ENCODE measurements at regions not wholly inside any gene's neighbourhood (a gene's known extent, or its start where the extent isn't known, plus 50 kb on each side); places are given as distances from the start of the nearest gene placed in this dataset.

DNA sequence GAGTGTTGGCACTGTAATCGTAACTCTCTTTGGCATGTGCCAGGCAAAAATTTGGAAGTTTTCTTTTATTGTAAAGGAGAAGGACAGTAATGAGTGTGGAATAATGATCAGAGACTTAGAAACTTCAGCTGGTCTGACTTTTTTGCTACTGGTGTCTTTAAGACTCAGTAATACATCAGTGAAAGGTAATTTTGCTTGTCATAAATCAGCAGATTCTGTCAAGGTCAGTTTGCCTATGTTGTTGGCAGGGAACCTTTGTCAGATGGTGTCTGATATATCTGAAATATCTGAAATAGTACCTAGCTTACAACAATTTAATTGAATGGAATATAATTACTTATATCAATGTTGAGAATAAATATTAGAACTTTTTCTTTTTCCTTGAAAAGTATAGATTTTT is 516.9 kb downstream of the LRFN5 start:
- Histone ChIP-seq H3K27ac (ENCODE audit: low read depth, low read length) (no peak overlapping the region), H3K9ac (ENCODE audit: low read depth, low read length) (no peak overlapping the region), H3K36me3 (ENCODE audit: control insufficient read depth, insufficient read depth, low read length) (no peaks in the 10 kb centered on the region), H3K4me1 (ENCODE audit: control insufficient read depth, insufficient read depth, low read length) (no peaks in the 10 kb centered on the region), H3K27me3 (ENCODE audit: control insufficient read depth, insufficient read depth, low read length) (no peaks in the 10 kb centered on the region), H3K4me3 (ENCODE audit: low read depth, low read length) (no peak overlapping the region), H3K9me3 (ENCODE audit: control insufficient read depth, insufficient read depth, low read length) (no peaks in the 10 kb centered on the region)

DNA sequence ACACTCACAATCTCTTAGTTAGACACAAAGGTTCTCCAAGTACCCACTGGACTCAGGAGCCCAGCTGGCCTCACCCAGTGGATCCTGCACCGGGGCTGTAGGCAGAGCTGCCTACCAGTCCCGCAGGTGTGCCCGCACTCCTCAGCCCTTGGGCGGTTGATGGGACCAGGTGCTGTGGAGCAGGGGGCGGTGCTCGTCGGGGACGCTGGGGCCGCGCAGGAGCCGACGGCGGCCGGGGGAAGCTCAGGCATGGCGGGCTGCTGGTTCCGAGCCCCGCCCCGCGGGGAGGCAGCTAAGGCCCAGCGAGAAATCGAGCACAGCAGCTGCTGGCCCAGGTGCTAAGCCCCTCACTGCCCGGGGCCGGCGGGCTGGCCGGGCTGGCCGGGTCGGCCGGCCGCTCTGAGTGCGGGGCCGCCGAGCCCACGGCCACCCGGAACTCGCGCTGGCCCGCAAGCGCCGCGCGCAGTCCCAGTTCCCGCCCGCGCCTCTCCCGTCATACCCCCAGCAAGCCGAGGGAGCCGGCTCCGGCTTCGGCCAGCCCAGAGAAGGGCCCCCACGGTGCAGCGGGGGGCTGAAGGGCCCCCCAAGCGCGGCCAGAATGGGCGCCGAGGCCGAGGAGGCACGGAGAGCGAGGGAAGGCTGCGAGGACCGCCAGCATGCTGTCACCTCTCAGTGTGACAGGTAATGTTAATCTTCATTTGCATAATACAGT is 506.8 kb downstream of the LRFN5 start:
- Histone ChIP-seq H3K4me3 (ENCODE audit: low read depth, low read length) (no peak overlapping the region), H3K27ac (ENCODE audit: low read depth, low read length) (no peak overlapping the region), H3K36me3 (ENCODE audit: control insufficient read depth, insufficient read depth, low read length) (no peaks in the 10 kb centered on the region), H3K4me1 (ENCODE audit: control insufficient read depth, insufficient read depth, low read length) (no peaks in the 10 kb centered on the region), H3K9me3 (ENCODE audit: control insufficient read depth, insufficient read depth, low read length) (peaks cover 7% of the 10 kb centered on the region; the same call in 1 of the 2 replicates), H3K27me3 (ENCODE audit: control insufficient read depth, insufficient read depth, low read length) (no peaks in the 10 kb centered on the region), H3K9ac (ENCODE audit: low read depth, low read length) (no peak overlapping the region)

DNA sequence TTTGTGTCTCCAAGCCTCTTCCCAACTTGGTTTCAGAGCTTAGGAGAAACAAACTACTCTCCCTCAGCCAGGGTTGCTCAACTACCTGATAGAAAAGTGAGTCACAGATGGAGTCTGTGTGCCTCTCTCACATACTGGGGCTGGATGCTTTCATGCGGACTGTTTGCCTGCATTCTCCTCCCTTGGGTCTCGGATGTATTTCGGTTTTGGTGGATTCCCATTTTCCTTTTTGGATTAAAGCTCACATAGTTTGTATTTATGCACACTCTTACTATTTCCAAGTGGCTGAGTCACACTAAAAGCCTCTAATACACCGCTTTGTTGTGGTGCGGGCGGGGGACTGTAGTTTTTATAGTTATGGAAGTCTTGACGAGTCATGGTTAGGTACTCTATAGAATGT is 505.4 kb downstream of the LRFN5 start:
- Histone ChIP-seq H3K27me3 (ENCODE audit: control insufficient read depth, insufficient read depth, low read length) (no peaks in the 10 kb centered on the region), H3K4me3 (ENCODE audit: low read depth, low read length) (no peak overlapping the region), H3K4me1 (ENCODE audit: control insufficient read depth, insufficient read depth, low read length) (no peaks in the 10 kb centered on the region), H3K9me3 (ENCODE audit: control insufficient read depth, insufficient read depth, low read length) (peaks cover 7% of the 10 kb centered on the region; the same call in 1 of the 2 replicates), H3K9ac (ENCODE audit: low read depth, low read length) (no peak overlapping the region), H3K27ac (ENCODE audit: low read depth, low read length) (no peak overlapping the region), H3K36me3 (ENCODE audit: control insufficient read depth, insufficient read depth, low read length) (no peaks in the 10 kb centered on the region)

DNA sequence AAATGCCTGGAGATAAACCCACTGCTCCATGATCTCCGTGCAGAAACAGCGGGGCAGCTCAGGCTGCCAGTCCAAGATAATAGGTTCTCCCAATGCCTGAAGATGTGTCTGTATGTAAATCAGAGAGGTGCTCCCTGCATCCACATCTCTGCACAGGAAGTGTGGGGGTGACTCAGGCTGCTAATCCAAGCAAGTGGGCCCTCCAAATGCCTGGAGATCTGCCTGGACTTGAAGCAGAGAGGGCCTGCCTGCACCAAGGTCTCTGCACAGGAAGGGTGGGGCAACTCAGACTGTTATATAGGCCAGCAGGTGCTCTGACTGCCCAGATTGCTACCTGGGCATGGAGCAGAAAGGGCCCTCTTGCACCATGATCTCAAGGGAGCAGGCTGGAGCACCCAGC is 504.7 kb downstream of the LRFN5 start:
- Histone ChIP-seq H3K9ac (ENCODE audit: low read depth, low read length) (no peak overlapping the region), H3K4me1 (ENCODE audit: control insufficient read depth, insufficient read depth, low read length) (no peaks in the 10 kb centered on the region), H3K9me3 (ENCODE audit: control insufficient read depth, insufficient read depth, low read length) (peaks cover 7% of the 10 kb centered on the region; the same call in 1 of the 2 replicates), H3K36me3 (ENCODE audit: control insufficient read depth, insufficient read depth, low read length) (no peaks in the 10 kb centered on the region), H3K27ac (ENCODE audit: low read depth, low read length) (no peak overlapping the region), H3K4me3 (ENCODE audit: low read depth, low read length) (no peak overlapping the region), H3K27me3 (ENCODE audit: control insufficient read depth, insufficient read depth, low read length) (no peaks in the 10 kb centered on the region)

DNA sequence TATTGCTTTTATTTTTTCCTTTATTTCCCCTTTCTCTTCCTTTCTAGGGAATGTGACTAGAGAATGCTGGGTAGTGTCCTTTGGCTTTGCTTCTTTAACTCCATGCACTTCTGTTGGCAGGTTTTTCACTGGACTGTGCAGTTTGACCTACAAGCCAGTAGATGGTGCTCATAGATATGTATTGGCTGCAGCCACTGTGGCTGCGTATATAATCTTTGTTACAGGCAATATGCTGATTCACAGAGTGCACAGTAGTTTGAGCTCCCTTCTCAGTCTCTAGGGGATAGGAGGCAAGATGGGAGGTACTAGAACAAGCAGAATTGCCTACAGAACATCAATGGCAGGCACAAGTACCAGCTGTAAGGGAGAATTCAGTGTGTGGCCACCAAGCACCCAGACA is 503.5 kb downstream of the LRFN5 start:
- H3K27me3 ChIP-seq (ENCODE audit: control insufficient read depth, insufficient read depth, low read length), result no peaks in the 10 kb centered on the region
- H3K9ac ChIP-seq (ENCODE audit: low read depth, low read length), result no peak overlapping the region
- no peaks in the 10 kb centered on the region for H3K4me1 ChIP-seq (ENCODE audit: control insufficient read depth, insufficient read depth, low read length)
- H3K27ac ChIP-seq (ENCODE audit: low read depth, low read length), result no peak overlapping the region
- H3K4me3 ChIP-seq (ENCODE audit: low read depth, low read length), result no peak overlapping the region
- H3K36me3 ChIP-seq (ENCODE audit: control insufficient read depth, insufficient read depth, low read length), result no peaks in the 10 kb centered on the region
- peaks cover 7% of the 10 kb centered on the region; the same call in 1 of the 2 replicates for H3K9me3 ChIP-seq (ENCODE audit: control insufficient read depth, insufficient read depth, low read length)

DNA sequence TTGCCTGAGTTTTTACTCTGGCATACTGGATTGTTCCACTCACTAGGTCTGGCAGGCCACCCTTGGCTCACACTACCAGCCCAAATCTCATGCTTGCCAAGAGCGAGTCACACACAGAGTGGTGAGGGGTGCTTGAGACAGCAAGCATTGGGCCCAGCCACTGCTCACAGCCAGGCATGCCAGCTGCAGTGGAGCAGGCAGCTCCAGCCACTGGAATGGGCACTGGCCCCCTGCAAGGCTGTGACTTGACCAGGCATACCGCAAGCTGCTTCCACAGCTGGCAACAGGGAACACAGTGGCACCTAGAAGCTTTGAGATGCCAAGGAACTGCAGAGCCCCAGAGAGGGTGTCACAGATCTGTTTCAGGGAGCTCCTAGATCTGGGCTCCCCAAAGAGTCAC is 488.5 kb downstream of the LRFN5 start:
- Histone ChIP-seq H3K27ac (ENCODE audit: low read depth, low read length) (no peak overlapping the region), H3K9me3 (ENCODE audit: control insufficient read depth, insufficient read depth, low read length) (no peaks in the 10 kb centered on the region), H3K27me3 (ENCODE audit: control insufficient read depth, insufficient read depth, low read length) (no peaks in the 10 kb centered on the region), H3K4me1 (ENCODE audit: control insufficient read depth, insufficient read depth, low read length) (no peaks in the 10 kb centered on the region), H3K9ac (ENCODE audit: low read depth, low read length) (no peak overlapping the region), H3K4me3 (ENCODE audit: low read depth, low read length) (no peak overlapping the region), H3K36me3 (ENCODE audit: control insufficient read depth, insufficient read depth, low read length) (no peaks in the 10 kb centered on the region)

DNA sequence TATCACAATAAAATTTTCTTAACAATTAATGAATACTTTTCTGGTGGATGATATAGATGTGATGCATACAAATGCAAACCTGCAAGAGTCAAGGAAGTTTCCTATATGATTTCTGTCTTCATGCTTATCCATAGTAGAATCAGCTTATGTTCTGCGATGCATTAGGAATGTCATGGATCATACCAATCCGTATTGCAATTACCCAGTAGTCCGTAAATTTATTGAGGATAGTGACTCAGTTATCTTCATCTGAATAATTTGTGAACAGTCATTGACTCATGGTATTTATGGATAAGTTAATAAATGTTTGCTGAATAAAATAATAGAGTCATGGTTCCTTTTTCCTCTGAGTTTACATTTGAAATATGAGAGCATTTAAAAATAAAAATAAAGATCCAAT is 483.4 kb downstream of the LRFN5 start:
- no peak overlapping the region for H3K9ac ChIP-seq (ENCODE audit: low read depth, low read length)
- no peak overlapping the region for H3K4me3 ChIP-seq (ENCODE audit: low read depth, low read length)
- no peaks in the 10 kb centered on the region for H3K4me1 ChIP-seq (ENCODE audit: control insufficient read depth, insufficient read depth, low read length)
- no peaks in the 10 kb centered on the region for H3K9me3 ChIP-seq (ENCODE audit: control insufficient read depth, insufficient read depth, low read length)
- no peaks in the 10 kb centered on the region for H3K36me3 ChIP-seq (ENCODE audit: control insufficient read depth, insufficient read depth, low read length)
- no peak overlapping the region for H3K27ac ChIP-seq (ENCODE audit: low read depth, low read length)
- H3K27me3 ChIP-seq (ENCODE audit: control insufficient read depth, insufficient read depth, low read length), result no peaks in the 10 kb centered on the region

DNA sequence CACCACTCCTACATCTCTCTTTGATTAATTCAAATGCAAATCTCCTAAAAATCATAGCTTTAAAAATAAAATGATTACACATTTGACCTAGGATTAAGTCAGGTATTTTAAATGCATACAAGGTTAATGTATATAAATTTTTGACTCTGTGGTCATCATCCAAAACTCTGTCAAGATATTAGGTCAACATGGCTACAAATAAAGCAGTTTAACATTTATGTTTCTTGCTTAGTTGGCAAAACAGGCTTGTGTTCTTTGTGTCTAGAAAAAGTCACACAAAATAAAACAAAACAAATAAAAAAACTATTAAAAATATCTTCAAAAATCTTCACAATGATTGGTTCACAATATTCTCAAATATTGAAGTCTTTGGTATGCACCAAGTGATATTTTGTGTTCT is 473.2 kb downstream of the LRFN5 start:
- Histone ChIP-seq H3K36me3 (ENCODE audit: control insufficient read depth, insufficient read depth, low read length) (no peaks in the 10 kb centered on the region), H3K9me3 (ENCODE audit: control insufficient read depth, insufficient read depth, low read length) (no peaks in the 10 kb centered on the region), H3K9ac (ENCODE audit: low read depth, low read length) (no peak overlapping the region), H3K27ac (ENCODE audit: low read depth, low read length) (no peak overlapping the region), H3K4me3 (ENCODE audit: low read depth, low read length) (no peak overlapping the region), H3K27me3 (ENCODE audit: control insufficient read depth, insufficient read depth, low read length) (no peaks in the 10 kb centered on the region), H3K4me1 (ENCODE audit: control insufficient read depth, insufficient read depth, low read length) (no peaks in the 10 kb centered on the region)

DNA sequence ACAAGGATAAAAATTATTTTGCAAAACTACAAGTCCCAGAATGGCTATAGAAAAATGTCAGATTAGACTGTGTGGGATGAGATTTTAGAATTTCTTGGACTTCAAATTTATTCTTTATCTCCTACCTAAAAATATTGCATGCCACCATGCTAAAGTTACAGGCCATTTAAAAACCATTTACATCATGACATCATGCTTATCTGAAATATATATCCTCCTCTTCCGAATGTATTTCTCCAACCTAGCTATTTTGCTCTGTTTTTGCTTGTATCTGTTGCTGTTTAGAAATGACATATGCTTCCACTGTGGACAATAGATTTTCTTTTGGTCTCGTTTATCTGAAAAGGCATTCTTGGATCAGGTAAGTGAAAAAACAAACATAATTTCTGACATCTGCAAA is 471.7 kb downstream of the LRFN5 start:
- H3K4me1 ChIP-seq (ENCODE audit: control insufficient read depth, insufficient read depth, low read length), result no peaks in the 10 kb centered on the region
- no peaks in the 10 kb centered on the region for H3K9me3 ChIP-seq (ENCODE audit: control insufficient read depth, insufficient read depth, low read length)
- H3K27ac ChIP-seq (ENCODE audit: low read depth, low read length), result no peak overlapping the region
- no peaks in the 10 kb centered on the region for H3K36me3 ChIP-seq (ENCODE audit: control insufficient read depth, insufficient read depth, low read length)
- no peak overlapping the region for H3K9ac ChIP-seq (ENCODE audit: low read depth, low read length)
- no peaks in the 10 kb centered on the region for H3K27me3 ChIP-seq (ENCODE audit: control insufficient read depth, insufficient read depth, low read length)
- no peak overlapping the region for H3K4me3 ChIP-seq (ENCODE audit: low read depth, low read length)

DNA sequence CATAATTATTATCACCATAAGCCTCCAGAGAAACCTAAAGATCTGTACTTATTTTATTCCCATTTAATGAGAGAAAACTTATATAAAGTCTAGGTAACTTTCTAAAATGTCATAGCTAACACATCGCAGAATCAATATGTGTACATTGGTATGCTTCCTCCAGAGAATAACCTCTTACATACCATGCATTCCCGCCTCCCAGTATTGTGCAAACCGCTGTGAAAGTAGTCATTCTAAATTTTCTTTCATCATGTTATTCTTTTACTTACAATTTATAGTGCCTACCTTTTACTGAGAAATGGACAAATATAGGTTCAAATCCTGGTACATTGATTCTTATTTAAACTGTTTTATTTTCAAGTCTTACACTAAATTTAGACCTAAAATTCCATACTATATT is 463.4 kb downstream of the LRFN5 start:
- H3K4me3 ChIP-seq (ENCODE audit: low read depth, low read length), result no peak overlapping the region
- no peaks in the 10 kb centered on the region for H3K36me3 ChIP-seq (ENCODE audit: control insufficient read depth, insufficient read depth, low read length)
- H3K27ac ChIP-seq (ENCODE audit: low read depth, low read length), result no peak overlapping the region
- no peaks in the 10 kb centered on the region for H3K4me1 ChIP-seq (ENCODE audit: control insufficient read depth, insufficient read depth, low read length)
- no peaks in the 10 kb centered on the region for H3K9me3 ChIP-seq (ENCODE audit: control insufficient read depth, insufficient read depth, low read length)
- no peaks in the 10 kb centered on the region for H3K27me3 ChIP-seq (ENCODE audit: control insufficient read depth, insufficient read depth, low read length)
- H3K9ac ChIP-seq (ENCODE audit: low read depth, low read length), result no peak overlapping the region

DNA sequence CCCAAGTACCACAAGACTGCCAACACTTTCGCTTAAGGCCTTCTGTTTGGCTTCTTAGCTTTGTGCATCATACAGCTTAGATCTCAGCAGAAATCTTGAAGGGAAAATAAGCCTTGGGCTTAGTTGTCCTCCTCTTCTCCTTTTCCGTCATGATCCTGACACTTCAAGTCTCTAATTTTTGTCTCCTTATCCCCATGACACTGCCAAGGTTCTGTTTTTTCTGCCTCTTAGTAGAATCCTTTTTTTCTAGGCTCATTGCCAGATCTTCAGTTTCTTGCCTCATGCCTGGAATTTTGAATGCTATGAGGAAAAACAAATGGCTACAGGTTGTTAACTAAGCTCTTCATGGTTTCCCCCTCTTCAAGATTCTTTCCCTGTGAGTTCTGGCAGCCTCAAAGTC is 450.4 kb downstream of the LRFN5 start:
- peaks cover 9% of the 10 kb centered on the region for H3K4me1 ChIP-seq (ENCODE audit: control insufficient read depth, insufficient read depth, low read length)
- H3K9me3 ChIP-seq (ENCODE audit: control insufficient read depth, insufficient read depth, low read length), result no peaks in the 10 kb centered on the region
- no peaks in the 10 kb centered on the region for H3K27me3 ChIP-seq (ENCODE audit: control insufficient read depth, insufficient read depth, low read length)
- H3K4me3 ChIP-seq (ENCODE audit: low read depth, low read length), result no peak overlapping the region
- H3K27ac ChIP-seq (ENCODE audit: low read depth, low read length), result no peak overlapping the region
- no peak overlapping the region for H3K9ac ChIP-seq (ENCODE audit: low read depth, low read length)
- H3K36me3 ChIP-seq (ENCODE audit: control insufficient read depth, insufficient read depth, low read length), result no peaks in the 10 kb centered on the region

Data from HUES48 (cell line).